Ovary (tissue), 7 donors: ENCODE measurements at regions not wholly inside any gene's neighbourhood (a gene's known extent, or its start where the extent isn't known, plus 50 kb on each side); places are given as distances from the start of the nearest gene placed in this dataset.
A peak's percentile ranks its signal among the peaks of the same experiment; 100 is the strongest.

Source experiments
- DNase-seq, 5 donors: peaks; one replicate each; pipeline ENCODE4 v3.0.0-alpha.2; 2019 to 2020
- H3K27ac ChIP-seq, 2 donors: fragments of 200-600 bp; one replicate each; pipeline versions ENCODE4 v1.5.1 to v1.8.0; 2019 to 2022
- H3K27me3 ChIP-seq: fragments of 200-600 bp; one replicate; pipeline ENCODE4 v1.8.0; 2022
- H3K36me3 ChIP-seq: fragments of 200-600 bp; sonication (generic); one replicate; pipeline ENCODE4 v1.5.1; 2019
- H3K4me1 ChIP-seq: one replicate; pipeline ENCODE4 v1.8.1; 2013; ENCODE audit warnings: mild to moderate bottlenecking, moderate library complexity; ENCODE audit not compliant: insufficient read depth
- H3K4me3 ChIP-seq: fragments of 200-600 bp; sonication (generic); one replicate; pipeline ENCODE4 v1.5.1; 2017
- H3K9me3 ChIP-seq, 2 donors: fragments of 200-600 bp in 1 of 2; sonication (generic) in 1 of 2; one replicate each; pipeline versions ENCODE4 v1.5.1 to v1.8.1; 2013 to 2019; ENCODE audit warnings: mild to moderate bottlenecking in 1 of 2, moderate library complexity in 1 of 2
- CTCF ChIP-seq, 3 donors: fragments of 450-650 bp in 2 of 3; fragments of 200-600 bp in 1 of 3; IDR thresholded peaks; one replicate each; pipeline versions ENCODE4 v1.5.1 to v1.8.0; 2016 to 2022; ENCODE audit warnings: antibody characterized with exemption in 3 of 3, mild to moderate bottlenecking in 1 of 3
- EP300 ChIP-seq: sonication (generic); formaldehyde crosslinking; IDR thresholded peaks from one replicate; pipeline ENCODE4 v1.6.1; 2017; ENCODE audit warnings: antibody characterized with exemption
- POLR2A ChIP-seq: fragments of 450-650 bp; IDR thresholded peaks from one replicate; pipeline ENCODE4 v1.6.1; 2017; ENCODE audit warnings: antibody characterized with exemption, mild to moderate bottlenecking, moderate library complexity
- WGBS, 3 donors: extraction: QIAGEN DNeasy Blood & Tissue Kit in 1 of 3; methylation state at CpG; one replicate each; pipeline versions ENCODE4 v1.1.5 to v1.1.7; 2013 to 2017; 5-methylcytosine and 5-hydroxymethylcytosine counted together
- intact Hi-C, 4 donors: fragments of 100-400 bp; cut with DNase I; formaldehyde crosslinking; loops; one replicate each; pipeline versions ENCODE4 v1.11.0 to v1.15.1; 2022 to 2023
- donor health status: DM: no; HTN: no; CAD: no; lungs with moderate emphysema.
- donor health status: DM: no; HTN: no; CAD: no.
- donor health status: Bipolar disorder and iron deficiency.
- donor health status: DM: no; HTN: no; CAD: no.
- donor health status: DM: yes; HTN: yes; CAD: no.

GRCh38 chr2:15810477-15811150 lies 129.7 kb upstream of the MYCN start:
- Histone ChIP-seq H3K27ac (peak overlapping the region in 1 of 2 donors; percentile 55), H3K9me3 (no peaks in the 10 kb centered on the region), H3K4me1 (peaks cover 39% of the 10 kb centered on the region), H3K36me3 (no peaks in the 10 kb centered on the region), H3K27me3 (no peaks in the 10 kb centered on the region), H3K4me3 (no peak overlapping the region)
- DNase-seq, result peak; percentile 54 to 84 (median 68)
- intact Hi-C loops, result loop anchor here in 1 of 4 donors (10.0 kb wide), 1 partner anchor 166 kb away; no protein-coding TSS in a partner anchor
- WGBS, 3 donors, result 14 to 32% (median 16%) methylated on average over 12 of the region's 12 CpGs
- TF ChIP-seq EP300, result no peak
- TF ChIP-seq POLR2A, result no peak
- no peak for TF ChIP-seq CTCF (IDR thresholded peaks at IDR 0.05)

GRCh38 chr2:15811367-15811766 lies 129.0 kb upstream of the MYCN start:
- H3K4me3 ChIP-seq, result no peak overlapping the region
- DNase-seq, result peak in 3 of 5 donors; percentile 37 to 57 (median 48)
- H3K27ac ChIP-seq, result peak overlapping the region in 1 of 2 donors; percentile 55
- no peaks in the 10 kb centered on the region for H3K9me3 ChIP-seq
- no peak for TF ChIP-seq EP300
- no peak for TF ChIP-seq POLR2A
- H3K4me1 ChIP-seq, result peaks cover 40% of the 10 kb centered on the region
- intact Hi-C loops, result loop anchor here in 1 of 4 donors (10.0 kb wide), 1 partner anchor 167 kb away; no protein-coding TSS in a partner anchor
- H3K36me3 ChIP-seq, result no peaks in the 10 kb centered on the region
- WGBS, 3 donors, result 26 to 53% (median 29%) methylated on average over 8 of the region's 8 CpGs
- no peaks in the 10 kb centered on the region for H3K27me3 ChIP-seq

GRCh38 chr2:15812187-15812780 lies 128.1 kb upstream of the MYCN start:
- Histone ChIP-seq H3K9me3 (no peaks in the 10 kb centered on the region), H3K36me3 (no peaks in the 10 kb centered on the region), H3K4me3 (no peak overlapping the region), H3K27me3 (no peaks in the 10 kb centered on the region), H3K4me1 (peaks cover 44% of the 10 kb centered on the region), H3K27ac (peak overlapping the region in 1 of 2 donors; percentile 55)
- WGBS, 3 donors, result 22 to 42% (median 32%) methylated on average over 10 of the region's 10 CpGs
- intact Hi-C loops, result loop anchor here in 1 of 4 donors (10.0 kb wide), 1 partner anchor 167 kb away; no protein-coding TSS in a partner anchor
- no peak for TF ChIP-seq POLR2A
- TF ChIP-seq CTCF (IDR thresholded peaks at IDR 0.05), result no peak
- no peak for TF ChIP-seq EP300
- DNase-seq, result no peak

- WGBS, 3 donors, result 90 to 99% (median 92%) methylated on average over 7 of the region's 7 CpGs
- Histone ChIP-seq H3K4me1 (peaks cover 44% of the 10 kb centered on the region), H3K4me3 (no peak overlapping the region), H3K27ac (no peak overlapping the region), H3K27me3 (no peaks in the 10 kb centered on the region), H3K9me3 (no peaks in the 10 kb centered on the region), H3K36me3 (no peaks in the 10 kb centered on the region)
- intact Hi-C loops, result loop anchor here in 1 of 4 donors (10.0 kb wide), 1 partner anchor 169 kb away; no protein-coding TSS in a partner anchor
- TF ChIP-seq EP300 (no peak), CTCF (IDR thresholded peaks at IDR 0.05) (no peak), POLR2A (no peak)
- DNase-seq, result no peak
Observed at GRCh38 chr2:15813481-15814266, 126.7 kb upstream of the MYCN start.
